Right lobe of liver (tissue), 4 donors: ENCODE measurements at regions not wholly inside any gene's neighbourhood (a gene's known extent, or its start where the extent isn't known, plus 50 kb on each side); places are given as distances from the start of the nearest gene placed in this dataset.
"Not testable (repeated sequence)": the region's sequence is repeated elsewhere in the genome, so short reads cannot be mapped to it uniquely, and the experiment has no call there.

Source experiments
- POLR2A ChIP-seq: fragments of 450-650 bp; IDR thresholded peaks from one replicate; pipeline ENCODE4 v1.6.1; 2017; ENCODE audit warnings: antibody characterized with exemption, mild to moderate bottlenecking
- TF ChIP-seq, protein P1 (sequence below), 4 donors: fragments of 200-600 bp in 3 of 4; fragments of 450-650 bp in 1 of 4; IDR thresholded peaks; one replicate each; pipeline versions ENCODE4 v1.5.1 to v1.8.0; 2016 to 2022; ENCODE audit warnings: antibody characterized with exemption in 4 of 4, mild to moderate bottlenecking in 2 of 4
- donor health status: DM: no; HTN: no; CAD: no.
- donor health status: DM: no; HTN: no; CAD: no.
- donor health status: DM: no; HTN: yes; CAD: no.

DNA sequence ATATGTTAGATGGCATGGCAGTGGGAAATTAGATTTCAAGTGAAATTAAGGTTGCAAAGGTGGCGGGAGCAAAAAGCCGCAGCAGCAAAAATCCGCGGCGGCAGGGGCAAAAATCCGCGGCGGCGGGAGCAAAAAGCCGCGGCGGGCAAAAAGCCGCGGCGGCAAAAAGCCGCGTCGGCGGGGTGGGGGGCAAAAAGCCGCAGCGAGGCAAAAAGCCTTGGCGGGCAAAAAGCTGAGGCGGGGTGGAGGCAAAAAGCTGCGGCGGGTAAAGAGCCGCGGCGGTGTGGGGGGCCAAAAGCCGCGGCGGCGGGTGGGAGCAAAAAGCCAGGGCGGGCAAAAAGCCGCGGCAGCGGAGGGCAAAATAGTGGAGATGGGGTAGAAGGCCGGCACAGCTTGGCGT lies 197.6 kb downstream of the TP53TG3 start:
- TF ChIP-seq, protein P1, sequence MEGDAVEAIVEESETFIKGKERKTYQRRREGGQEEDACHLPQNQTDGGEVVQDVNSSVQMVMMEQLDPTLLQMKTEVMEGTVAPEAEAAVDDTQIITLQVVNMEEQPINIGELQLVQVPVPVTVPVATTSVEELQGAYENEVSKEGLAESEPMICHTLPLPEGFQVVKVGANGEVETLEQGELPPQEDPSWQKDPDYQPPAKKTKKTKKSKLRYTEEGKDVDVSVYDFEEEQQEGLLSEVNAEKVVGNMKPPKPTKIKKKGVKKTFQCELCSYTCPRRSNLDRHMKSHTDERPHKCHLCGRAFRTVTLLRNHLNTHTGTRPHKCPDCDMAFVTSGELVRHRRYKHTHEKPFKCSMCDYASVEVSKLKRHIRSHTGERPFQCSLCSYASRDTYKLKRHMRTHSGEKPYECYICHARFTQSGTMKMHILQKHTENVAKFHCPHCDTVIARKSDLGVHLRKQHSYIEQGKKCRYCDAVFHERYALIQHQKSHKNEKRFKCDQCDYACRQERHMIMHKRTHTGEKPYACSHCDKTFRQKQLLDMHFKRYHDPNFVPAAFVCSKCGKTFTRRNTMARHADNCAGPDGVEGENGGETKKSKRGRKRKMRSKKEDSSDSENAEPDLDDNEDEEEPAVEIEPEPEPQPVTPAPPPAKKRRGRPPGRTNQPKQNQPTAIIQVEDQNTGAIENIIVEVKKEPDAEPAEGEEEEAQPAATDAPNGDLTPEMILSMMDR (IDR thresholded peaks at IDR 0.05), result not testable (repeated sequence)
- TF ChIP-seq POLR2A, result not testable (repeated sequence)
